Small intestine (tissue), 7 donors: ENCODE measurements at regions not wholly inside any gene's neighbourhood (a gene's known extent, or its start where the extent isn't known, plus 50 kb on each side); places are given as distances from the start of the nearest gene placed in this dataset.

Experiments
- DNase-seq, 2 donors: peaks; one replicate each; pipeline versions ENCODE4 v3.0.0 to v3.0.0-alpha.2; 2013
- FAIRE-seq: peaks from 2 replicates; lab custom pipeline; 2012; peaks lifted over from hg19 to GRCh38; lab: Jason Lieb, UNC
- H3K27ac ChIP-seq, 3 donors: one replicate each; pipeline ENCODE4 v1.5.1; 2013; ENCODE audit warnings: low read length in 2 of 3, mild to moderate bottlenecking in 2 of 3, control low read depth in 1 of 3, inconsistent platforms in 1 of 3, low read depth in 1 of 3, moderate library complexity in 1 of 3
- H3K27me3 ChIP-seq, 3 donors: one replicate each; pipeline ENCODE4 v1.6.1; 2013; ENCODE audit warnings: low read length in 3 of 3, inconsistent platforms in 1 of 3; ENCODE audit not compliant: control insufficient read depth in 3 of 3, insufficient read depth in 3 of 3
- H3K36me3 ChIP-seq, 3 donors: one replicate each; pipeline ENCODE4 v1.6.1; 2013; ENCODE audit warnings: low read length in 3 of 3, inconsistent platforms in 1 of 3, low read depth in 1 of 3, mild to moderate bottlenecking in 1 of 3, moderate library complexity in 1 of 3; ENCODE audit not compliant: control insufficient read depth in 3 of 3, insufficient read depth in 2 of 3
- H3K4me1 ChIP-seq, 3 donors: one replicate each; pipeline ENCODE4 v1.6.1; 2013; ENCODE audit warnings: low read length in 2 of 3, inconsistent platforms in 1 of 3, low read depth in 1 of 3, mild to moderate bottlenecking in 1 of 3, moderate library complexity in 1 of 3; ENCODE audit not compliant: control insufficient read depth in 3 of 3, insufficient read depth in 2 of 3
- H3K4me3 ChIP-seq, 3 donors: one replicate each; pipeline ENCODE4 v1.5.1; 2013; ENCODE audit warnings: low read length in 3 of 3, control low read depth in 1 of 3, inconsistent platforms in 1 of 3, low read depth in 1 of 3, mild to moderate bottlenecking in 1 of 3, moderate library complexity in 1 of 3
- H3K9me3 ChIP-seq, 2 donors: one replicate each; pipeline ENCODE4 v1.6.1; 2013; ENCODE audit warnings: low read depth in 1 of 2, low read length in 1 of 2; ENCODE audit not compliant: control insufficient read depth in 2 of 2, insufficient read depth in 1 of 2
- WGBS, 3 donors: extraction: QIAGEN DNeasy Blood & Tissue Kit; methylation state at CpG; one replicate each; pipeline ENCODE4 v1.1.7; 2013; 5-methylcytosine and 5-hydroxymethylcytosine counted together
- donor health status: healthy with polysubstance abuse.
- donor health status: control.
- donor health status: control.
- donor health status: Bipolar disorder and iron deficiency.
- donor health status: healthy.

GRCh38 chr1:70707214-70707613, 296.1 kb downstream of the CTH start:
- no peak overlapping the region for H3K4me3 ChIP-seq
- FAIRE-seq (no peak), DNase-seq (no peak)
- no peak overlapping the region for H3K27ac ChIP-seq
- H3K27me3 ChIP-seq = peaks cover 0 to 7% (median 0%) of the 10 kb centered on the region in 3 donors
- no peaks in the 10 kb centered on the region for H3K9me3 ChIP-seq
- H3K4me1 ChIP-seq = no peaks in the 10 kb centered on the region
- H3K36me3 ChIP-seq = no peaks in the 10 kb centered on the region

- H3K27ac ChIP-seq = no peak overlapping the region
- no peaks in the 10 kb centered on the region for H3K27me3 ChIP-seq
- H3K9me3 ChIP-seq = no peaks in the 10 kb centered on the region
- no peaks in the 10 kb centered on the region for H3K4me1 ChIP-seq
- no peak overlapping the region for H3K4me3 ChIP-seq
- H3K36me3 ChIP-seq = no peaks in the 10 kb centered on the region
- WGBS, 3 donors = 61 to 68% (median 62%) methylated on average over 2 of the region's 2 CpGs
- DNase-seq (no peak), FAIRE-seq (no peak)
These were observed 303.1 kb downstream of the CTH start for GRCh38 chr1:70714149-70714548.

- no peak for DNase-seq
- H3K27ac ChIP-seq = no peak overlapping the region
- no peaks in the 10 kb centered on the region for H3K36me3 ChIP-seq
- H3K9me3 ChIP-seq = no peaks in the 10 kb centered on the region
- no peak overlapping the region for H3K4me3 ChIP-seq
- no peaks in the 10 kb centered on the region for H3K27me3 ChIP-seq
- WGBS, 3 donors = 63 to 65% (median 64%) methylated on average over 2 of the region's 2 CpGs
- no peak for FAIRE-seq
- H3K4me1 ChIP-seq = no peaks in the 10 kb centered on the region
These were observed 306.1 kb downstream of the CTH start for GRCh38 chr1:70717211-70717610.

DNA sequence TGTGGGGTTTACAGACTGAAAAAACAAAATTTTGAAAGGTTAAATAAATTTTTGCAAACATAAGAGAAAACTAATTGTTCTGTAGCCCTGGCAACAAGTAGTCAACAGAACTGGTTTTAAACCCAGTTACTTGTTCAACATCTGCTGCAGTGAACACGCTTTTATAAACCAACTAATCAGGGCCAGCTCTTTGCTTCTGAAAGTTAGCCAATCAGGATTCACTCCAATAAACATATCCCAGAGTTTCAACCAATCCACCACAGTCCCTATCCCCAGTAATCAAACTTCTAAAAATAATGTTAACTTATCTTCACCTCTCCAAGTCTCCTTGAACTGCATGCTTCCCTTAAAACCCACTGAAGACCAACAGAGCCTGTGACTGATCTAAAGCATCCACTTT, 306.6 kb downstream of the CTH start:
- Histone ChIP-seq H3K4me1 (no peaks in the 10 kb centered on the region), H3K36me3 (no peaks in the 10 kb centered on the region), H3K4me3 (no peak overlapping the region), H3K9me3 (no peaks in the 10 kb centered on the region), H3K27ac (no peak overlapping the region), H3K27me3 (no peaks in the 10 kb centered on the region)
- DNase-seq (no peak), FAIRE-seq (no peak)
- 59 to 87% (median 72%) methylated on average over 1 of the region's 1 CpG for WGBS, 3 donors

DNA sequence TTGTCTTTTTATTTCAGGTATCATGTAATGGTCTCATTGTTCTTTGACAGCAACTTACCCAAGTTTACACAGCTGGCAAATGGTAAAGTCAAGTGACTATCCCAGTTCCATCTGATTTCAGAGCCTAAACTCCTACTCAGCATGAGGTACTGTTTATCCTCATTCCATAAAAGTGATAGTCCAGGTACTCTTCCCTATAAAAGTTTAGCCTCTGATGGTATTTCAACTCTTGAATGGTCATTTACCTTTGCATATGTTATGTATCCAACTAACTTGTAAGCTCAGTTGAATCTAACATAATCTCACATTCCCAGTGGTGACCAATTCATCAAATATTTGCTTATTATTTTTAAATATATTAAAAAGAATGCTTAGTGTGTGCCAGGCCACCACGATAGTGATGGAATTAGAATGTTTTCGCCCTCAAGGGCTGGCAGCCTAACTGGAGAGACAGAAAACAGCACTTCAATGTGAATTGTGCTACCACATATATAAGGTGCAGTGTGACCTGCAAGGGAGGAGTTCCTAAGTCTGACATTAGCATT, 307.1 kb downstream of the CTH start:
- Histone ChIP-seq H3K4me3 (no peak overlapping the region), H3K27me3 (no peaks in the 10 kb centered on the region), H3K27ac (no peak overlapping the region), H3K36me3 (no peaks in the 10 kb centered on the region), H3K9me3 (no peaks in the 10 kb centered on the region), H3K4me1 (no peaks in the 10 kb centered on the region)
- no peak for DNase-seq
- 43 to 53% (median 46%) methylated on average over 2 of the region's 2 CpGs for WGBS, 3 donors
- FAIRE-seq = no peak

GRCh38 chr1:70719154-70719553, 308.1 kb downstream of the CTH start:
- 25 to 34% (median 33%) methylated on average over 2 of the region's 2 CpGs for WGBS, 3 donors
- Histone ChIP-seq H3K27ac (no peak overlapping the region), H3K36me3 (no peaks in the 10 kb centered on the region), H3K4me3 (no peak overlapping the region), H3K4me1 (no peaks in the 10 kb centered on the region), H3K9me3 (no peaks in the 10 kb centered on the region), H3K27me3 (no peaks in the 10 kb centered on the region)
- DNase-seq = no peak
- FAIRE-seq = no peak

DNA sequence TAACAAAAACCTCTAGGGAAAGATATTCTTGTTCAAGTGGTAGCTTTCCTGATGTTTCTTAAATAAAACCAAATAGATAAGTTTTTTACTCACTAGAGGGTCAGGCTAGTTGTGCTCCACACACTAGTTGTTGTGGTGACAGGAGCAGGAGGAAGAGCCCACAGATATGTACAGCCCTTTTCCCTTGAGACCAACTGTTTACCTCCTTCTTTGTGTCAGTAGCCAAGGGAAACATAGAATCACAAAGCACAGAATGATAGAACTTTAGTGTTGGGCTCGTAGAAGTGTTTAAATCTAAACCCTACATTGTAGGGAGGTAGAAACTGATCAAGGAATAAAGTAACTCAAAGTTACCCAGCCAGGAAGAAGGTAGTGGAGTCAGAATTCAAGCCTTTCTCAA, 309.0 kb downstream of the CTH start:
- no peak overlapping the region for H3K4me3 ChIP-seq
- H3K27me3 ChIP-seq = no peaks in the 10 kb centered on the region
- no peak for FAIRE-seq
- no peaks in the 10 kb centered on the region for H3K4me1 ChIP-seq
- H3K36me3 ChIP-seq = no peaks in the 10 kb centered on the region
- H3K27ac ChIP-seq = no peak overlapping the region
- DNase-seq = no peak
- no peaks in the 10 kb centered on the region for H3K9me3 ChIP-seq
- 27 to 69% (median 48%) methylated on average over 1 of the region's 1 CpG for WGBS, 3 donors

DNA sequence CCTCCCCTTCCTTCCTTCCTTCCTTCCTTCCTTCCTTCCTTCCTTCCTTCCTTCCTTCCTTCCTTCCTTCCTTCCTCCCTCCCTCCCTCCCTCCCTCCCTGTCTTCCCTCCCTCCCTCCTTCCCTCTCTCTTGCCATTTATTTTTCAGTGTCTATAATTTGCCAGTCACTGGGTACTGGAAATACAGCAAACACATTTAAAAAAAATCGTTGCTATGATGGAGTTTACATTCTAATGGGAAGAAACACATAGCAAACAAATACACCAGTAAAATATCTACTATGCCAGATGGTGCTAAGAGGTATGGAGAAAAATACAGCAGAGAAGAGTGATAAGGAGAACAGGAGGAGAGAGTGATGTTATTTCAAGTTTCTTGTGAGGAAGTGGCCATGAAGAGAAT, 309.5 kb downstream of the CTH start:
- FAIRE-seq (no peak), DNase-seq (no peak)
- Histone ChIP-seq H3K27me3 (no peaks in the 10 kb centered on the region), H3K4me3 (no peak overlapping the region), H3K4me1 (no peaks in the 10 kb centered on the region), H3K27ac (no peak overlapping the region), H3K9me3 (no peaks in the 10 kb centered on the region), H3K36me3 (no peaks in the 10 kb centered on the region)
- WGBS, 3 donors = 37 to 58% (median 46%) methylated on average over 1 of the region's 1 CpG

DNA sequence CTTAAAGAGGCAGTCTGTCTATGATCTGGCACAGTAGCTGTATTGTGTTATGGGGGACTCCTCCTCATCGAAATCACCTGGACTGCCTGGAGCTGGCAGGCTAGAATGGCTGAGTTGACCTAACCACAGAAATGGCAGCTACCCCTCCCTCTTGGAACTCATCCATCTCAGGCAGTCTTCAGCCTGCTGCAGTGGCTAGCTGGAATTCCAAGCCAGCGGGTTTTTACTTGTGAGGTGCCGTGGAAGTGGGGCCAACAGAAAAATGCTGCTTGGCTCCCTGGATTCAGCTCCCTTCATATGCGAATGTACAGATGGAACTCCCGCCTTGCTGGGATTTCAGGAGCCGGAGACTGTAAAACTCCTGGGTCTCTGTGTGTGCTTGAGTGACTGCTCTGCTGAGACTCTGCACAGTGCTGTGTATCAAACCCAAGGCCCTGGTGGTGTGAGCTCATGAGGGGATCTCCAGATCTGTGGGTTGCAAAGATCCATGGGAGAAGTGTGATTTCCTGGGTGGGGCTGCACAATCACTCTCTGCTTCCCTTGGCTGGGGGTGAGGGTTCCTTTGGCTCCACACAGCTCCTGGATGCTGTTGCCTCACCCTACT, 316.9 kb downstream of the CTH start:
- no peaks in the 10 kb centered on the region for H3K4me1 ChIP-seq
- 79 to 83% (median 80%) methylated on average over 6 of the region's 6 CpGs for WGBS, 3 donors
- H3K4me3 ChIP-seq = no peak overlapping the region
- H3K9me3 ChIP-seq = peaks cover 0 to 4% of the 10 kb centered on the region in 2 donors
- no peaks in the 10 kb centered on the region for H3K27me3 ChIP-seq
- H3K36me3 ChIP-seq = no peaks in the 10 kb centered on the region
- FAIRE-seq (no peak), DNase-seq (no peak)
- no peak overlapping the region for H3K27ac ChIP-seq
